ENCODE measurements at regions not wholly inside any gene's neighbourhood (a gene's known extent, or its start where the extent isn't known, plus 50 kb on each side); places are given as distances from the start of the nearest gene placed in this dataset.

DNA sequence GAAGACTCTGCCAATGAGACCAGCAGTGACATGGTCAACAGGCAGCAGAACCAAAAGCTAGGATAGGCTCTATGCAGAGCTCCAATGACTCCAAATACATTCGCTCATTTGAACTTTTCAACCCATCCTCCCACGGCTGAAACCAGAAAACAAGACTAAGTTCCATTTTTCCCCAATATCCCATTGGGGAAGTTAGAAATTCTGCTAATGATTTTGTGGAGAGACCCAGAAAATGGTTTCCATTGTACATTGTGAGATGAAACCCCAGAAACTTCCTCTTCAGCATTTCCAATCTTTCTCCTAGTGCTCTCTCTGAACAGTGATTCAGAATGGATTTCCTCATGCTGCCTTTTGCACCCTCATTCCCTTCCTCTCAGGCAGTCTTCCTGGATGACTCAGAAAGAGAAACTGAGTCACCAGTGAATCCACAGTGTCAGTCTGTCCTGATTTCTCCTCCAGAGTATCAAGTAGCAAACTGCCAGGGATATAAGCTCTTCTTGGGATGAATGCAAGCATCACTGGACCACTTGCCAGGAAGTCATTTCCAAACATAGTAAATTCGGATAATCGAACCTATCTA is 467.7 kb upstream of the ID2 start:
- ChIA-PET POLR2A (no interaction called here), CTCF (ENCODE audit: low intra/inter-chr PET ratio) (no interaction called here)
- DNase-seq (ENCODE audit: extremely low read depth in 1 of 4, low spot score in 3 of 4) (no peak), FAIRE-seq (no peak), ATAC-seq (no peak)
- H4K20me1 ChIP-seq (replicated peaks; ENCODE audit: control insufficient read depth, insufficient read depth, low read length), result no peaks in the 10 kb centered on the region
- intact Hi-C loops (cut with micrococcal nuclease), result no loop called here
- H3K27ac ChIP-seq (ENCODE audit: extremely low read depth, low read depth, low read length), result no peak overlapping the region
- TF ChIP-seq DMBX1 (CRISPR knock-in tag; IDR thresholded peaks at IDR 0.05; ENCODE audit: borderline replicate concordance) (no peak), MAZ (CRISPR knock-in tag; conservative IDR thresholded peaks at IDR 0.05 in 1 of 2, IDR thresholded peaks at IDR 0.05 in 1 of 2) (no peak), PHF21A (IDR thresholded peaks at IDR 0.05; ENCODE audit: borderline replicate concordance, low read depth) (no peak)
- TF ChIP-seq, protein P1, sequence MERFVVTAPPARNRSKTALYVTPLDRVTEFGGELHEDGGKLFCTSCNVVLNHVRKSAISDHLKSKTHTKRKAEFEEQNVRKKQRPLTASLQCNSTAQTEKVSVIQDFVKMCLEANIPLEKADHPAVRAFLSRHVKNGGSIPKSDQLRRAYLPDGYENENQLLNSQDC (CRISPR knock-in tag; IDR thresholded peaks at IDR 0.05), result no peak
- H3K9ac ChIP-seq (ENCODE audit: insufficient read depth in 1 of 2, low read depth in 2 of 2, low read length in 2 of 2), result no peak overlapping the region
- no peaks in the 10 kb centered on the region for H3K79me2 ChIP-seq (ENCODE audit: control insufficient read depth, insufficient read depth, low read length)
- no peak overlapping the region for H3K4me3 ChIP-seq
- H3K27me3 ChIP-seq (ENCODE audit: control insufficient read depth in 2 of 2, insufficient read depth in 2 of 2, low read length in 2 of 2), result peaks cover 1 to 5% of the 10 kb centered on the region in 2 experiments; a peak in 4 of 5 replicates
- 3% methylated on average over 4 of the region's 4 CpGs for WGBS (ENCODE audit: insufficient coverage, low coverage, missing lambda C conversion rate)
- H3K9me3 ChIP-seq (replicated peaks; ENCODE audit: control insufficient read depth, insufficient read depth, low read depth, low read length), result no peaks in the 10 kb centered on the region
- H3K9me1 ChIP-seq (ENCODE audit: control insufficient read depth, insufficient read depth, low read length), result no peaks in the 10 kb centered on the region
- no peaks in the 10 kb centered on the region for H3K36me3 ChIP-seq (ENCODE audit: control insufficient read depth, insufficient read depth, low read length)
- in situ Hi-C loops (cut with MboI), result no loop called here
- H2AFZ ChIP-seq (ENCODE audit: low read depth, low read length), result no peak overlapping the region
- no peak overlapping the region for H3K4me2 ChIP-seq (ENCODE audit: insufficient read depth, low read length)
- H3K4me1 ChIP-seq (replicated peaks in 1 of 2; ENCODE audit: control insufficient read depth in 2 of 2, insufficient read depth in 2 of 2, low read length in 2 of 2), result no peaks in the 10 kb centered on the region
- BruUV-seq (replicated peaks), result no TSS peak

GRCh38 chr2:8215159-8215863 is 466.5 kb upstream of the ID2 start:
- no peak for FAIRE-seq
- no peak overlapping the region for H3K4me3 ChIP-seq
- H3K4me2 ChIP-seq (ENCODE audit: insufficient read depth, low read length), result no peak overlapping the region
- H3K4me1 ChIP-seq (replicated peaks in 1 of 2; ENCODE audit: control insufficient read depth in 2 of 2, insufficient read depth in 2 of 2, low read length in 2 of 2), result no peaks in the 10 kb centered on the region
- no peaks in the 10 kb centered on the region for H3K79me2 ChIP-seq (ENCODE audit: control insufficient read depth, insufficient read depth, low read length)
- DNase-seq (ENCODE audit: extremely low read depth in 1 of 4, low spot score in 3 of 4), result no peak
- H3K9ac ChIP-seq (ENCODE audit: insufficient read depth in 1 of 2, low read depth in 2 of 2, low read length in 2 of 2), result no peak overlapping the region
- POLR2A ChIA-PET, result no interaction called here
- intact Hi-C loops (cut with micrococcal nuclease), result no loop called here
- no peaks in the 10 kb centered on the region for H3K9me3 ChIP-seq (replicated peaks; ENCODE audit: control insufficient read depth, insufficient read depth, low read depth, low read length)
- BruUV-seq (replicated peaks), result no TSS peak
- TF ChIP-seq TCF3 (CRISPR knock-in tag; IDR thresholded peaks at IDR 0.05) (no peak), ZNF224 (CRISPR knock-in tag; IDR thresholded peaks at IDR 0.05) (no peak), NR2F6 (CRISPR knock-in tag; IDR thresholded peaks at IDR 0.05) (no peak), ZNF217 (CRISPR knock-in tag; IDR thresholded peaks at IDR 0.05) (no peak), ZNF133 (CRISPR knock-in tag; IDR thresholded peaks at IDR 0.05) (no peak), ARID2 (IDR thresholded peaks at IDR 0.05) (no peak), MAX (CRISPR knock-in tag; IDR thresholded peaks at IDR 0.05) (no peak), ELF2 (CRISPR knock-in tag; IDR thresholded peaks at IDR 0.05) (no peak), CBFA2T2 (conservative IDR thresholded peaks at IDR 0.05) (no peak)
- no peak overlapping the region for H2AFZ ChIP-seq (ENCODE audit: low read depth, low read length)
- in situ Hi-C loops (cut with MboI), result no loop called here
- no peaks in the 10 kb centered on the region for H4K20me1 ChIP-seq (replicated peaks; ENCODE audit: control insufficient read depth, insufficient read depth, low read length)
- WGBS (ENCODE audit: insufficient coverage, low coverage, missing lambda C conversion rate), result 0% methylated on average over 5 of the region's 5 CpGs
- CTCF ChIA-PET (ENCODE audit: low intra/inter-chr PET ratio), result no interaction called here
- no peaks in the 10 kb centered on the region for H3K36me3 ChIP-seq (ENCODE audit: control insufficient read depth, insufficient read depth, low read length)
- peaks cover 6 to 16% of the 10 kb centered on the region in 2 experiments; a peak in 4 of 5 replicates for H3K27me3 ChIP-seq (ENCODE audit: control insufficient read depth in 2 of 2, insufficient read depth in 2 of 2, low read length in 2 of 2)
- no peak for ATAC-seq
- H3K27ac ChIP-seq (ENCODE audit: extremely low read depth, low read depth, low read length), result no peak overlapping the region
- no peaks in the 10 kb centered on the region for H3K9me1 ChIP-seq (ENCODE audit: control insufficient read depth, insufficient read depth, low read length)

Measured in K562 (cell line).